Gastrocnemius medialis (tissue), 4 donors: ENCODE measurements at regions not wholly inside any gene's neighbourhood (a gene's known extent, or its start where the extent isn't known, plus 50 kb on each side); places are given as distances from the start of the nearest gene placed in this dataset.

Experiments used
- CTCF ChIP-seq, 5 experiments: fragments of 450-650 bp in 3 of 5; fragments of 200-600 bp in 2 of 5; sonication (generic) in 2 of 5; IDR thresholded peaks in 4 of 5; conservative IDR thresholded peaks in 1 of 5; 1 replicate in 4 of 5; 2 replicates in 1 of 5; pipeline ENCODE4 v1.5.1; 2016 to 2019; ENCODE audit warnings: antibody characterized with exemption in 5 of 5, mild to moderate bottlenecking in 3 of 5, moderate library complexity in 3 of 5
- POLR2A ChIP-seq, 2 donors: fragments of 450-650 bp; IDR thresholded peaks; one replicate each; pipeline ENCODE4 v1.6.1; 2017; ENCODE audit warnings: antibody characterized with exemption in 2 of 2, mild to moderate bottlenecking in 2 of 2, moderate library complexity in 2 of 2

DNA sequence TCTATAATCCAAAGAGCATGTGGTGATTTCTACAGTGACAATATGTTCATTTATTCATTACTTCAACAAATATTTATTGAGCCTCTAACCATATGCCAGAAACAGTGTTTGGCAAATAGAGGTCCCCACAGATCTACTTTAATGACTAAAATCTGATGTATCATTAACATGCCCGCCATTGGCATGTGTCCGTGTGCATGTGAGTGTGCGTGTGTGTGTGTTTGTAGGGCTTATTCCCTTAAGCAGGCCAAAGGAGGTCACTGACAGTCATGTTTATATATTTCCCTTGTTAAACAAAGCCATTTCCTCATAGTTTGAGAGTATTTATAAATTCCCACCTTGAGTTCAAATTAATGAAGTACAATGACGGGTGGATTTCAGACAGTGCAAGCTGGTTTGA is 174.4 kb upstream of the IRX6 start:
- TF ChIP-seq CTCF (IDR thresholded peaks at IDR 0.05 in 4 of 5, conservative IDR thresholded peaks at IDR 0.05 in 1 of 5), result no peak
- no peak for TF ChIP-seq POLR2A (IDR thresholded peaks at IDR 0.05)
